NCI-H69 (cell line): ENCODE measurements at regions not wholly inside any gene's neighbourhood (a gene's known extent, or its start where the extent isn't known, plus 50 kb on each side); places are given as distances from the start of the nearest gene placed in this dataset.
"Not testable (repeated sequence)": the region's sequence is repeated elsewhere in the genome, so short reads cannot be mapped to it uniquely, and the experiment has no call there.

Source experiments
- DNase-seq: peaks from one replicate; lab custom pipeline; 2025; lab: John Stamatoyannopoulos, UW

GRCh38 chr6:79431537-79431933, 105.7 kb downstream of the LCA5 start:
- DNase-seq = peak; percentile 14

DNA sequence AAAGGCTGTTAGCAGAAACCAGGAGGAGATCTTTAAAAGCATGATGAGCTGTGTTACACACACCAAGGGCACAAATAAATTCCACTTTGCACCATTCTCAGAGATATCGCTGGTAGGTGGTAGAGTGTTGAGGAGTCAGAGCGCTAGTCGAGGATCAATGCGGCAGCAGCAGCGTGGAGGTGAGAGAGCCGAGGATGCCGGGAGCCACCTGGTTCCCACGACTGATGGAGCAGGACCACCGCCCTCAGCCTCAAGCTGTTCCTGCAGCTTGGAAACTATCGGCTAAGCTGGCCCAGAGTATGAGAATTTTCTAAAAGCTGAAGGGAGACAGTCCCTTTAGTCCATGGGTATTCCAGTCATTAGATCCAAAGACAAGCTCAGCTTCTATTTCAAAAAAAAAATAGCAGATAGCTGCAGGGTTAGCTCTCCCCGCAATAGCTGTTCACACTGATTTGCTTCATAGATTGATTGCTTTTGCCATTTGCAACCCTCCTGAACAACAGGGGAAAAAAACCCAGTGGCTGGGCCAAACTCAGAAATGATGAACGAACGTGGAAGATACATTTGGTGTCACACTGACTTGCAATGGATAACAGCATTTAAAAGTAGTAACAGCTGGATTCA, 106.2 kb downstream of the LCA5 start:
- DNase-seq = no peak

DNA sequence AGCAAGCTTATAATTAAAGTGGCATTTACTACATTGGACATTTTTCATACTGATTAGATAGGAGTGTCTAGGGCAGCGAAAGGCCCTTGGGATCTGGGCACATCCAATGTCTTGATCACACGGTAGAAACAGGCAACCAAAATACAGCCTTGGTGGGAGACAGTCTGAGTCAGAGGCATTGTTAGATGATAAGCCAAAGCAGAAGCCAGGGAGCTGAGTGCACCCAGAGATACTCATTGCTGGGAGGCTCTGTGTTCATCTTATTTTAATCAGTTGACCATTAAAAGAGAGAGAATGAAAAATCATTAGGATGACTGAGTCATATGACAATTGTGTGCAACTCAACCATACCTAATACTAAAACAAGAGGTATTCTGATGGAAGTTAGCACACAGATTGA, 109.5 kb downstream of the LCA5 start:
- DNase-seq = peak; percentile 19

- peak; percentile 66 for DNase-seq
Measured at GRCh38 chr6:79426625-79427278, 110.5 kb downstream of the LCA5 start.

DNA sequence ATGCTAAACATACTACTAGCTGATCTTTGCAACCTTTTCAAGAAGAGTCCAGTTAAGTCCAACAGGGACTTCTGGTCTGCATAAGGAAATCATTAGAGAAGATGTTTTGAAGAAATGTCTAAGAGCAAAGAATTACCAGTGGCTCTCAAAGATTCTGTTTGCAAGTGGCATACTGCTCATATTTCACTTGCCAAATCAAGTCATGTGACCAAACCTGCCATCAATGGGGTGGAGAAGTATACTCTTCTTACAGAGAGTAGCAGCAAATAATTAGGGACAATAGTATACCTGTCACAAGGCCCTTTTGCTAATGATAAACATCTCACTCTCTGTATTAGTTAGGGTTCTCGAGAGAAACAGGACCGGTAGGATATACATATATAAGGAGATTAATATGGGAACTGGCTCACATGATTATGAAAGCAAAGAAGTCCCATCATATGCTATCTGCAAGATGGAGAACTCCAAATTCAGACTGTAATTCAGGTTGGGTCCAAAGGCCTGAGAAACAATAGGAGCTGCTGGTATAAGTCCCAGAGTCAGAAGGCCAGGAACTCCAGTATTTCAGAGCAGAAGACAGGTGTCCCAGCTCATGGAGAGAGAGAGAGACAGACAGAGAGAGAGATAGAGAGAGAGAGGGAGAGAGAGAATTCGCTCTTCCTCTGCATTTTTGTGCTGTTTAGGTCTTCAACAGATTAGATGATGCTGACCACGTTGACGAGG, 111.5 kb downstream of the LCA5 start:
- DNase-seq = peak; percentile 67

DNA sequence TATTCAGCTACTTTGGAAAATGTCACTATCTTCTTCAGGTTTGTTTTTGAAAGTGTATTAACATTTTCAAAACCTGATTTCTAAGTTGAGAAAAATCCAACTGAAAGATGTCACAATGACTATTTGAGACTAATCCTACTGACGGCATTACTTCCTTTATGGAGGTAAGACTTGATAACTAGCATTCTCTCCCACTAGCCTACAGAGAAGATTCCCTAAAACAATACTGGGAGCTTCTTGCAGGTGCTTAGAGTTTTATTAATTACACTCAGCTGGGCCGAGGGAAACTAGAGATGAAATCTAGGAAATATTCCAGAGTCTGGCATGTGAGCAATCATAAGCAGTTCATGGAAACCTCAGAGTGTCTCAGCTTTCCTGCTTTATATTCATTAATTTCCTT, 114.0 kb downstream of the LCA5 start:
- DNase-seq = peak; percentile 42

GRCh38 chr6:79422666-79423065, 114.6 kb downstream of the LCA5 start:
- peak; percentile 63 for DNase-seq

GRCh38 chr6:79421707-79422484, 115.3 kb downstream of the LCA5 start:
- peak; percentile 97 for DNase-seq

DNA sequence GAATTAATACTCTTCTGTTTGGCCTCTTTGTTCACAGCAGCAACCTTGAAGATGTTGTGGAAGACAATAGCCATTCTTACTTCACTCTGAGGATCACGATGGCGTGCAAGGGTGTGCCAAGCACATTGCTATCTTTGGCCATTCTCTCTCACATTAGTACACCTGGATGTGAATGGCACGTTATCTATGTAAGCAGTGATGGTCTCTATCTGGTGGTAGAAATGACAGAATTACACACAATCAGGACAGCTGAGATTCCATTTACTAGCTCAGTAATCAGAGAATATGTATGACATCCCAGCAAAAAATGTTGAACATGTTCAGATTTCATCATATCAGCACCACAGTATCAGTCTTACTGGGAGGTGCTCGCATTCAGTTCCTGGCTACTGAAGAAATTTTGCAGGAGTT, 116.2 kb downstream of the LCA5 start:
- peak; percentile 41 for DNase-seq

GRCh38 chr6:79420054-79420453, 117.2 kb downstream of the LCA5 start:
- DNase-seq = peak; percentile 55

DNA sequence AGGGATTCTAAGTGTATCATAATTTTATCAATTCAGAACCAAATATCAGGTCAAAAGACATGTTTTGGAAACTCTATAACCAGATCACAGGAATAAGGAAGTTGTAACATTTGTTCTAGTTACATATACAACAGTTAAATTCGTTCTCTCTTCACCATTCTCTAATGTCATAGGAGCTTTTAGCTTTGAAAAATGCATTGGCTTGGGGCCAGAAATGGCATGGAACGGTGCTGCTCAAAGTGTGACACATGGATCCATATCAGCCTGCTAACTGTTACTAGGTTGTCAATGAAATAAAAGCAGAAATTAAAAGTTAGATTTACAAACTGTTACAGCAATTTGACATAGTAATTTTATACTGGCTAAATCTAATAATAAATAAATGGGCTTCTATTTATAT, 120.3 kb downstream of the LCA5 start:
- peak; percentile 34 for DNase-seq

GRCh38 chr6:79413562-79414002, 123.6 kb downstream of the LCA5 start:
- no peak for DNase-seq

GRCh38 chr6:79410806-79411205, 126.4 kb downstream of the LCA5 start:
- no peak for DNase-seq

DNA sequence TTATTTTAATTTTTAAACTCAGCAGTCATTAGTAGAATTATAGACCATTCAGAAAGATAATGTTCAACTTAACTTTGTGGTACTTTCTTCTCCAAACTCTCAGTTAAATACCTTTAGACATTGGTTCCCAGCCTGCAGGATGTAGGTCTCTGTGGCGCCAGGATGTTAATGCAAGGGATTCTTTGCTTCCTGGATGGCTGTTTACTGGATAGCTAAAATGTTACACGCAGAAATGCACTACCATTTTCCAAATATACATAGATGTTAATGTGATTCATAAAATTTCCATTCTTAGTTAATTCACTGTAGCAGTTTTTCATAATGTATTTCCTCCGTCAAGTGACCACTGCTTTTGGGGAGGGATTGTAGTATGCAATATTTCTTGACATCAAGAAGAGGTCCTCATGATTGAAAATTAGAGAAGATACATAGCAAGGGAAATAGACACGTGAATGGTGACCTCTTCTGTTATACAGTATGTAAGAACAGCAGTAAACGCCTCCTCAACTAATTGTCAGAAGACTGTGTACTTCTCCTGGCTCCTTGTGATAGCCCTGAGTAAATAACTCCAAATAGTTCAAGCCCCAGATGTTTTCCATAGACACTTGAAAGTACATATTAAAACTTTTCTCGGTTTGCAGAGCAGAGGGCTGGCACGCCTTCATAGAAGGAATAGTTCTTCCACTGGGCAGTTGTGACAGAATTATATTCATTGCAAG, 128.8 kb downstream of the LCA5 start:
- DNase-seq = no peak

- no peak for DNase-seq
Measured at GRCh38 chr6:79404677-79405076, 132.6 kb downstream of the LCA5 start.

- DNase-seq = no peak
Measured at GRCh38 chr6:79404261-79404660, 133.0 kb downstream of the LCA5 start.

DNA sequence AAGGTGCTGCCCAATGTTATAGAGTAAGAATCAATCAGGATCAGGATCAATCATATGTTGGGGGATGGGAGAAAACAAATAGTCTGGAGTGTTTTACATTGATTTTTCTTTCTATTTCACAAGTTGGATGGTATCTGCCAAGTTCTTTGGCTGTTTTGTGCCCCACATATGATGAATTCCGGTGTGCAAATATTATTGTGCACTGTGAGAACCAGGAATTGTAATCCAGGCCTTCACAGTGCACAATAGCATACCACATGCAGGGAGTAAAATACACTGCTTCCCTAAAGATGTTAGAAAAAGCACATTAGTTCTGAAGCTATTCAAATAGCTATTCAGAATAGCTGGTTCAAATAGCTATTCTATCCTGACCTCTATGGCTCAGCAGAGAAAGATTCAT, 133.7 kb downstream of the LCA5 start:
- peak; percentile 54 for DNase-seq

DNA sequence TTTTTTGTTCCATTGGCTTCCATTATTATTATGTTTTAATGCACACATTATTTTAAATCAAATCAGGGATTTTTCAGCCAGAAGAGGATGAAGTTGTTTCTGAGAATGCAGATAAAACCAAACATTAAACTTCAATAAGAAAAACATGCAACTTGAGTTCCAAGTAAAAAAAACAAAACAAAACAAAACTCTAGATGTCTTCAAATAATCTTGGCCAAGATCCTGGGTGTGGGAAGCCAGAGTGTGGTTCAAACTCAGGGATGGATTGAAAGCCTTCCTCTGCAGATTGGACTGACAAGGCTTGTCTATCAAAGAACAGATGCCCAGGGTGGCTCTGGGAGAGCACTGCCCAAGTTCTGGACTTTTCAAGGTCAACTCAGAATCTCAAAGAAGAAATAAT, 134.1 kb downstream of the LCA5 start:
- no peak for DNase-seq

DNA sequence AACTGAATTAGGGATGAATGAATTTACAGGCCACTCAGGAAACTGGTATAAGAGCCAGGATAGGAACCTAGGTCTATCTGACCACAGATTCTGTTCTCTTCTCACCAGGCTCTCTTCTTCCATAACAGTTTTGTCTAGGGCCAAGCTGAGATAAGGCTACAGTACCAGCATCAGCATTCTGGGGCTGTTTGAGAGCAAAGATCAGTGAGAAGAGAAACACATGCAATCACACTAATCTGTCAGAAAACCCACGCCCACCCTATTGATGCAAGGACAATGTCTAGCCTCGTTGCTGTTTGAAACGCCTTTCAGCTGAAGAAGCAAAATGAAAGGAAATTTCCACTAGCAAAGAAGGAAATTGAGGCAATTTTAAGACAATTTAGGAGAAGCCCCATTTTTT, 137.7 kb downstream of the LCA5 start:
- DNase-seq = peak; percentile 24

GRCh38 chr6:79398617-79399016, 138.6 kb downstream of the LCA5 start:
- not testable (repeated sequence) for DNase-seq

DNA sequence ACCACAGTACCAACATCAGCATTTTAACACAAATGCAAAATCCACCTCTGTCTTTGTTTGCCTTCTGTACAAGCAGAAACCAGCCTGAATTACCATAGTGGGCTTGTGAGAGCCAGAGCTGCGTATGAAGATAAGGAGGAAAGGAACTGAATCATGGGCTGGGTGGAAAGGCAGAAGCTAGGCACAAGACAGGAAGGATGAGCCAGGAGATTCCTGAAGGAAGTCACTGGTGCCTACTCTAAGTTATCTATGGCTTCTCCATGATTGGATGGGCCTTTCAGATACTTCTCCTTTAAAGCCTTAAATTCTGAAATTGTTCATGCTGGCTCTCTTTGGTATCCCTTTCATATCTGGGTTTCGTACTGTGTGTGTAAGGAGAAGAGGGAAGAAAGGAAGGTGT, 140.6 kb downstream of the LCA5 start:
- DNase-seq = no peak

GRCh38 chr6:79394690-79395089, 142.5 kb downstream of the LCA5 start:
- DNase-seq = no peak
